ENCODE measurements at regions not wholly inside any gene's neighbourhood (a gene's known extent, or its start where the extent isn't known, plus 50 kb on each side); places are given as distances from the start of the nearest gene placed in this dataset.

GRCh38 chr3:157871838-157872460 lies 234.3 kb downstream of the SHOX2 start:
- no peak for TF ChIP-seq EZH2 (IDR thresholded peaks at IDR 0.05)
- no peak for TF ChIP-seq CTCF (IDR thresholded peaks at IDR 0.05)

Data from neural progenitor cell (in vitro differentiated cells).